ENCODE measurements at regions not wholly inside any gene's neighbourhood (a gene's known extent, or its start where the extent isn't known, plus 50 kb on each side); places are given as distances from the start of the nearest gene placed in this dataset.

GRCh38 chr4:110967936-110968335 lies 345.1 kb upstream of the PITX2 start:
- DNase-seq: no peak

GRCh38 chr4:110970642-110971041 lies 347.8 kb upstream of the PITX2 start:
- DNase-seq: peak in 1 of 2 experiments; percentile 38

- DNase-seq: no peak
Measured at GRCh38 chr4:110975338-110975737, 352.5 kb upstream of the PITX2 start.

GRCh38 chr4:110977554-110977953 lies 354.7 kb upstream of the PITX2 start:
- no peak for DNase-seq

GRCh38 chr4:110978761-110979160 lies 355.9 kb upstream of the PITX2 start:
- no peak for DNase-seq

- DNase-seq: no peak
Measured at GRCh38 chr4:110982486-110982885, 359.6 kb upstream of the PITX2 start.

GRCh38 chr4:110988722-110989121 lies 365.8 kb upstream of the PITX2 start:
- DNase-seq: no peak

- DNase-seq: no peak
Measured at GRCh38 chr4:110989125-110989524, 366.2 kb upstream of the PITX2 start.

- DNase-seq: no peak
Measured at GRCh38 chr4:110994781-110995180, 371.9 kb upstream of the PITX2 start.

- DNase-seq: no peak
Measured at GRCh38 chr4:110998320-110998719, 375.4 kb upstream of the PITX2 start.

GRCh38 chr4:111011458-111011857 lies 388.6 kb upstream of the PITX2 start:
- DNase-seq: no peak

GRCh38 chr4:111013846-111014245 lies 391.0 kb upstream of the PITX2 start:
- DNase-seq: no peak

- DNase-seq: no peak
Measured at GRCh38 chr4:111014537-111014936, 391.7 kb upstream of the PITX2 start.

- no peak for DNase-seq
Measured at GRCh38 chr4:111016416-111016815, 393.5 kb upstream of the PITX2 start.

GRCh38 chr4:111018216-111018615 lies 395.3 kb upstream of the PITX2 start:
- no peak for DNase-seq

- DNase-seq: no peak
Measured at GRCh38 chr4:111020476-111020875, 397.6 kb upstream of the PITX2 start.

GRCh38 chr4:111020961-111021360 lies 398.1 kb upstream of the PITX2 start:
- no peak for DNase-seq

- no peak for DNase-seq
Measured at GRCh38 chr4:111022758-111023157, 399.9 kb upstream of the PITX2 start.

- DNase-seq: no peak
Measured at GRCh38 chr4:111027526-111027925, 404.6 kb upstream of the PITX2 start.

- no peak for DNase-seq
Measured at GRCh38 chr4:111028795-111029194, 405.9 kb upstream of the PITX2 start.

- DNase-seq: no peak
Measured at GRCh38 chr4:111031001-111031579, 408.2 kb upstream of the PITX2 start.

- no peak for DNase-seq
Measured at GRCh38 chr4:111031596-111031995, 408.7 kb upstream of the PITX2 start.

- DNase-seq: no peak
Measured at GRCh38 chr4:111037591-111038360, 414.9 kb upstream of the PITX2 start.

GRCh38 chr4:111040904-111041303 lies 418.0 kb upstream of the PITX2 start:
- no peak for DNase-seq

GRCh38 chr4:111043286-111043685 lies 420.4 kb upstream of the PITX2 start:
- no peak for DNase-seq
